Medulla oblongata (tissue), 1 donor: ENCODE measurements at regions not wholly inside any gene's neighbourhood (a gene's known extent, or its start where the extent isn't known, plus 50 kb on each side); places are given as distances from the start of the nearest gene placed in this dataset.
"Not testable (repeated sequence)": the region's sequence is repeated elsewhere in the genome, so short reads cannot be mapped to it uniquely, and the experiment has no call there.

Experiments used
- DNase-seq: peaks from one replicate; pipeline ENCODE4 v3.0.0-alpha.2; 2015; ENCODE audit errors: extremely low spot score

DNA sequence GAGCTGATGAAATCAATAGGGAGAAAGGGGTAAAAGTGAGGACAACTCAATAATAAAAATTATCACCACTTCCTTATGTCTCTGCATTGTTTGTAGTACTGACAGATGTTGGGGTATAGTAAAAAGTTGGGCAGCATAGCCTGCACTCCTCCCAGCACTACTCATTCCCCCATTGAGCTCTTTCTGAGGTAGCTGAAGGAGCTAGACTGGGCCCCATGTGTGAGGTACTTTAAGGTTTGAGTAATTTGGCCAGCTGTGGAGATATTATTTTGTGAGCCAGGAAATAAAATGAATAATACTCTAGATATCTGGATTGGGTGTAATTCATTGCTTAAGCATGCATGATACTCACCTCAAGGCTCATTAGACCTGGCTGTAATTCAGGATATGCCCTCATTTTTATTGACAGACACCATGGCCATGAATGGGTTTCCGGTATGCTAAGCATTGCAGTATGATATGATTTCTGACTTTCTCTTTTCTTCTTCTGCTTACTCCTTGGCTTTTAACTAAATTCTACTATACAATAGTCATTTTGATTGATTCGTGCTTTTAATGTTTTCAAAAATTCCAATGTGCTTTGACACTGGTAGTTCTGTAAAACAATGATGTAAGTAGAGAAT, 283.9 kb upstream of the RIMS1 start:
- DNase-seq: no peak

GRCh38 chr6:71603021-71603420, 283.3 kb upstream of the RIMS1 start:
- DNase-seq: no peak

GRCh38 chr6:71608646-71609045, 277.7 kb upstream of the RIMS1 start:
- DNase-seq: no peak

DNA sequence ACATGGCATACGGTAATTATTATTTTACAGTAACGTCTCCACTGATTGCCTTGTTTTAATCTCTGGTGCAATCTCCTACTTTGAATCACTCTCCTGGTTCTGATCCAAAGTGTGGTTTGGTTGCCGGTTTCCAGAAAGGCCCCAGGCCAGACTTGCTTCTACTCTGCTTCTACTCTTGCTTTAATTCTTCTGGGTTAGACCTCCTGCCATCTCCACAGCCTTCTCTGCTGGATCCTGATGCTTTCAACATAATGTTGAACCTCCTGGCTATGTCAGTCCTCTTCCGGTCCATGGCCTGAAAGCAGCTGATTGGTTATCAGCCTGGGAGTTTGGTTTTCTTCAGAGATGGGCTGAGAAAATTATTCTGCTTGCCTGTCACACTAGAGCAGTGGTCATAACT, 266.5 kb upstream of the RIMS1 start:
- no peak for DNase-seq

GRCh38 chr6:71621918-71622519, 264.3 kb upstream of the RIMS1 start:
- DNase-seq: peak; percentile 13

DNA sequence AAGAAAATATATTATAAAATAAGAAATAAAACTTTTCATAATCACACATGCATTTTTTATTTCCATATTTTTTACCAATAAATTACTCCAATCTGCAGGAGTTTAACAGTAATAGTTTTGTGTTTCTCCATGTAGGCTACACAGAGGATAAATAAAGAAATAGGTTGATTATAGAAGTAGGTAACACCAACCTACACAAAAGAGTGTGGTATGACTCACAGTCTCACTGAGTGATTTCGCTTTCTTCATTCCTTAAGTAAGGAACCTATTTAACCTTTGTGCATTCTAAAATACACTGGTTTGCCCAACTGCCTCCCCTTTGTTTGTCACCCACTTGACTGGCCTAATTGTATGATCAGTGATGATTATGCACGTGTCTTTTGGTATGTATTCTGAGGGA, 244.2 kb upstream of the RIMS1 start:
- DNase-seq: no peak

DNA sequence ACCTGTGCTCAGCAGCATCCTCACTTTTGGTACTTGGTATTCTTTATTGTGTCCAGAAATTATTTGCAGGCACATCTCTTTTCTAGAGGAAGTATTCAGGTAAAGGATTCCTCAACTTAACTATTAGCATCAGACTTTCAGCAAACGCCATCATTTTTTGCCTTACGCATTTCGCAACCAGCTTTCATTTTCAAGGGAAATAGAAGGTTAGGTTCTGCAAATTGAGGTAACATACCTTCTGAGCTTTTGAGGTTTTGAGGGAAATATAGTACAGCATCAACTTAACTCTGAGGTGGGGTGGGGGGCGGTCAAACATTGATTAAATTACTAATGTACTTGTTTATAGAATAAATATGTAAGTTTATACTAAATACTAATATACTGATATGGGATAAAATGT, 243.6 kb upstream of the RIMS1 start:
- no peak for DNase-seq

DNA sequence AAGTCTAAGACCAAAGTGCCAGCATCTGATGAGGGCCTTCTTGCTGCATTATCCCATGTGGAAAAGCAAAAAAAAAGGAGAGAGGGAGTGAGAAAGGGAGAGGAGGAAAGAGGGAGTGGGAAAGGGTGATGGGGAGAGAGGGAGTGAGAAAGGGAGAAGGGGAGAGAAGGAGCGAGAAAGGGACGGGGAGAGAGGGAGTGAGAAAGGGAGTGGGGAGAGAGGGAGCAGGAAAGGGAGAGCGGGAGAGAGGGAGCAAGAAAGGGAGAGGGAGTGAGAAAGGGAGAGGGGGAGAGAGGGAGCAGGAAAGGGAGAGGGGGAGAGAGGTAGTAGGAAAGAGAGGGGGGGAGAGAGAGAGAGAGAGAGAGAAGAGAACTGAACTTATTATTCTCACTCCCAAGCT, 241.1 kb upstream of the RIMS1 start:
- DNase-seq: no peak

DNA sequence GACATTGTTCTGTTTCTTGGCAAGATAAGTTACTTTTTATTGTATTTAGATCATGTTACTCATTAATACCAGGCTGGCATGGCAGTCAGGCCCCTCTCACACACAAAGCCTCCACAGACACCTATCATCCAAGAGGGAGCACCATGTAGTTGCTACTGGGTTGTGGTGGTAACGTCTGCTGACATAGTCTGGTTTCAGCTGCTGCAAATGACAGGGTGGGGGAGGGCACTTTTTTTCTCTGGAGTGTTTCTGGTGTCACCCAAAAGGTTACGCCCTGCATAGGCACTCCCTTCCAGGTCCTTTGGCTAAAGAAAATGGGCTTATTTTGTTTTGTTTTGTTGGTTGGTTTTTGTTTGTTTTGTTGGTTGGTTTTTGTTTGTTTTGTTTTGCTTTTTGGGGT, 236.4 kb upstream of the RIMS1 start:
- DNase-seq: no peak

DNA sequence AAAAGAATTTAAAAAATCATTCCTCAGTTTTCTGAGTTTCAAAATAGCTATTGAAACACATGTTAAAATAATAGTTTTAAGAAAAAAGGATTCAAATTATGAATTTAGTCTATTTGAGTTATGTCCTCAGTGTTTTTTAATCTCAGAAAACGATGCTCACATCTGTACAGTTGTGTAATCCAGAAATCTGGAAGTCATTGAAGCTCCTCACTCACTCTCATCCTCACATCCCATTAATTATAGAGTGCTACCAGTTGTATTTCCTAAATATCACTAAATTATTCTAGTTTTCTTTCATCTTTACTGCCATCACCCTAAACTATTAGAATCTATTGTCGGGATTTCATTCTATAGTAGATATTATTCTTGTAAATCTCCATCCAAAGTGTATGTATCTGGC, 234.7 kb upstream of the RIMS1 start:
- DNase-seq: no peak

DNA sequence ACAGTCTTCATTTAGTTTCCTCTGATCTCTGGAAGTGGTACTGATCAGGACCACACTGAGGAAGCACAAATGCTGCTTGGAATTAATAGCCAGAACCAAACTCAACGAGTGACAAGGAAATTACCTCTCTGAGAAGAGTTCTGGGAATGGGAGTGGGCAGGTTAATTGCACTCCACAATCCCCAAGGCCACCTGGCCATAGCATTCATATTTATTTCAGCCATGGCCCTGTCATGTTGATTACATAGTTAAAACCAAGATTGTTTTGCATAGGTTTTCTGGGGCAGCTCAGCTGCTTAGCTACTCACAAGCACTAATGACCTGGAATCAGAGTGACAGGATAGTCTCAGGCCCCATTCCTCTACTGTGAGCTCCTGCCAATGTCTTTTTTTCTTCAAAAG, 230.2 kb upstream of the RIMS1 start:
- no peak for DNase-seq

DNA sequence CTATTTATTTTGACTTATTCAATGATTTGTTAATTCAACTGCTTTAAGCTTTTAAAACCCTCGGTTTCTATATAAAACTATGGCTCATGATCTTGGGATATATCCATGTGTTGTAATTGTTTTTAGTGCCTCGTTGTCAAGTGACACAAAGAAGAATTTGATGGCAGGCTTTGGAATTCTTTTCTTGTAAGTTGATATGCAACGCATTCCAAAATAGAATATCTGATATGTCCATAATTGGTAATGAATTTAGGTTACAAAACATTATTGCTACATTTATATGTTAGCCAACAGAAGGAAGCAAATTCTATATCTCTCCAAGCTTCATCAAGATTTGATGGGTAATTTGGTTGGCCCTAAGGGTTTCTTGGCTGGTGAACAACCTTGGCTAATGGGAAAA, 220.4 kb upstream of the RIMS1 start:
- no peak for DNase-seq

DNA sequence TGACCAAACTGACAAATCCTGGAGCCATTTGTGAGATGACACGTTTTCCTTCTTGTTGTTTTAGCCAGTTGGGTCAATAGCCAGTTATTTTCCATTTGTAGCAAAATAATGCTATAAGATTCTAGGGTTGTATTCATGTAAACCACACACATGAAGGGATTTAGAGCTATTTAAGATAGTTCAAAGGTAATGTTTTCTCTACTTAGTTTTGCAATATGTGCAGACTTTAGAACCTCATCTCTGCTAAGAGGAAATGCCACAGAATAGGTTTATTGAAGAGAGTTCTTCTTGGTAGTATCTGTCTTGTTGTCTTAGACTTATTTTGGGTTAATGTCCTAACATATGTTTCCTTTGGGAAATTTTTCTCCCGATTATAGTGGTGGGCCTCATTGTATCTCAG, 213.5 kb upstream of the RIMS1 start:
- DNase-seq: no peak

GRCh38 chr6:71675386-71675785, 211.0 kb upstream of the RIMS1 start:
- DNase-seq: no peak

DNA sequence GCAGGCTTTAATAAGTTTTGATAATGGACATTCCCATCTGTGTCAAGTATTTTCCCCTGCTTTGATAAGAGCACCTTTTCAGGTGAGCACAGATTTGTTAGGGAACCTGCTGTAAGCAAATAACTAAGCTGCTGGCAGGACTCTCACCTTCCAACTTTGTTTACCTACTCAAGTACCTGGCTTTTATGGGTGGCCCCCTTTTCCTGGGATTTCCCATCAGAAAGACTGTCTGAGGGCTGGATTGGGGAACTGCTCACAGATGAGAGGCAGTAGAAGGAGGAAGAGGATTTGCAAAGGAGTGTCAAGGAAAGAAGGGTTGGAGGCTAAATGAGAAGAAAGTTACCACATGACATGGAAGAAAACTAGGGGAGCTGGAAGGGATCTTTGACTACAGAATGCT, 210.1 kb upstream of the RIMS1 start:
- DNase-seq: no peak

DNA sequence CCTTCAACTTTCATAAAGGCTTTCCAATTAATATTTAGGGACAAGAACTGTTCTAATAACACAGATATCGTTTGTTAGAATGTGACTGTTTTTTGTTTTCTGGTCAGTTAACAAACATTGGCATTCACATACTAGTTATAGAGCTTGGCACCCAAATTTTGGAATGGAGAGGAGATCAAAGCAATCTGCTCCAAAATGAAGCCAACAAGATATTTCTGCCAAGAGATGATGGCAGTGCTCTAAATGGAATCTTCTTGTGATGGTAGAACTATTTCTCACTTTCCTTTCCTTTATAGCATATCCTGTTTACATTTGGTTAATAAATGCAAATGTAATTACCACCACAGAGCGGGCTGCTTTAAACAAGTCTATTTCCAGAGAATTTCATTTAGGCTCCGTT, 208.3 kb upstream of the RIMS1 start:
- no peak for DNase-seq

DNA sequence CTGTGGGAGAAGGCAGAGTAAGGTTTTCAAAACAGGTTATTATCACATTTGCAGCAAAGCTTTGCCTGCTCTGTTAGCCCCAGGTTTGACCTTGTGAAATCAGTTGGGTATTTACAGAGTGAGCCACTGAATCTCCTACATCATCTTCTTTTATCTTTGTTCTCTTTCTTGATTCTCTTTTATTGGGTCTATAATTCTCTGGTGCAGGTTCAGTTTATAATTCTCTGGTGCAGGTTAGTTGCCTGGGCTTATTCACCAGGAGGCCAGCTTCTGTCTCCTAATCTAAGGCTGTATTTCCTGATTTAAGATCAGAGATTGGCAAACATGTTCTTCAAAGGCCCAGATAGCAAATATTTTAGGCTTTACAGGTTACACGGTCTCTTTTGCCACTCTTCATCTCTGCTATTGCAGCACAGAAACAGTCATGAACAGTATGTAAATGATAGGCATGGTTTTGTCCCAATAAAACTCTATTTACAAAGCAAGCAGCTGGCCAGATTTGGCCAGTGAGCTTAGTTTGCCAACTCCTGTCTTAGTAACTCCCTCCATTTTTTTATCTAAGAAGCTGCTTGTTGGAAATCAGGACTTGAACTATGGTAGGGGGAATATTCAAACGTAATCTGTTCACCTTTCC, 205.0 kb upstream of the RIMS1 start:
- no peak for DNase-seq

DNA sequence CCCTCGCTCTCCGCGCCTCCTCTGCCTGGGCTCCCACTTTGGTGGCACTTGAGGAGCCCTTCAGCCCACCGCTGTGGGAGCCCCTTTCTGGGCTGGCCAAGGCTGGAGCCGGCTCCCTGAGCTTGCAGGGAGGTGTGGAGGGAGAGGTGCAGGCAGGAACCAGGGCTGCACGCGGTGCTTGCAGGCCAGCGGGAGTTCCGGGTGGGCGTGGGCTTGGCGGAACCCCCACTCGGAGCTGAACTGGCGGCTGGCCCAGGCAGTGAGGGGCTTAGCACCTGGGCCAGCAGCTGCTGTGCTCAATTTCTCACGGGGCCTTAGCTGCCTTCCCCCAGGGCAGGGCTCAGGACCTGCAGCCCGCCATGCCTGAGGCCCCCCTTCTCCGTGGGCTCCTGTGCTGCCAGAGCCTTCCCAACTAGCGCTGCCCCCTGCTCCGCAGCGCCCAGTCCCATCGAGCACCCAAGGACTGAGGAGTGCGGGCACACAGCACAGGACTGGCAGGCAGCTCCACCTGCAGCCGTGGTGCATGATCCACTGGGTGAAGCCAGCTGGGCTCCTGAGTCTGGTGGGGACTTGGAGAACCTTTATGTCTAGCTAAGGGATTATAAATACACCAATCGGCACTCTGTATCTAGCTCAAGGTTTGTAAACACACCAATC, 200.2 kb upstream of the RIMS1 start:
- not testable (repeated sequence) for DNase-seq

- no peak for DNase-seq
Measured at GRCh38 chr6:71698702-71699101, 187.6 kb upstream of the RIMS1 start.

GRCh38 chr6:71706523-71706922, 179.8 kb upstream of the RIMS1 start:
- peak; percentile 14 for DNase-seq

- no peak for DNase-seq
Measured at GRCh38 chr6:71707059-71707458, 179.3 kb upstream of the RIMS1 start.

- no peak for DNase-seq
Measured at GRCh38 chr6:71720705-71721104, 165.6 kb upstream of the RIMS1 start.

DNA sequence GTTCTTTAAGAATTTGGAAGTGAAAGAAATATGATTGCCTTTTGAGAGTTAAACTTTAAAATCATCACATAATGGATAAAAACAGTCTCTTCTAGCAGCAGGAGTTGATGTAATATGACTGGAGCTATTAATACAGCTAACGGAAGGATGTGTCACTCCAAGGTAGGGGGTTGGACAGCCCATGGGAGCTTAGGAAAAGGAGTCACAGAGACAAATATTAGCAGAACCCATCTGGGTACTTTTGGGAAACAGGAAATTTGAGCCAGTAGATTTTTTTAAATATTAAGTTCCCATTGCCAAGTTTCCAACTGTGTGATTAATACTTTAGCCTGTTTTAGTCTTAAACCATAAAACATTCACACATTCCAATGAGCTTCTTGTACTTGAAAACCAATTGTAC, 164.7 kb upstream of the RIMS1 start:
- DNase-seq: no peak
